SK-N-SH (cell line): ENCODE measurements at regions not wholly inside any gene's neighbourhood (a gene's known extent, or its start where the extent isn't known, plus 50 kb on each side); places are given as distances from the start of the nearest gene placed in this dataset.

Experiments used
- CTCF ChIA-PET: fragments of 300-600, 350-600 bp; formaldehyde crosslinking; extraction: SDS; loops from one replicate; lab custom pipeline; 2021; lab: Yijun Ruan, JAX
- POLR2A ChIA-PET: fragments of 350-600 bp; sonication (Branson Sonifier 250); formaldehyde crosslinking; extraction: SDS; loops from one replicate; lab custom pipeline; 2020; ENCODE audit warnings: antibody characterized with exemption, inconsistent platforms; lab: Yijun Ruan, JAX
- DNase-seq: peaks from one replicate; pipeline ENCODE4 v3.0.0; 2012
- H2AFZ ChIP-seq: fragments of 200-600 bp; sonication (generic); 2 replicates; pipeline ENCODE4 v1.8.1; 2016; ENCODE audit warnings: antibody characterized with exemption, mild to moderate bottlenecking, low read depth
- H3F3A ChIP-seq: fragments of 200-600 bp; sonication (generic); replicated peaks from 2 replicates; pipeline ENCODE3; 2016; ENCODE audit warnings: antibody characterized with exemption, mild to moderate bottlenecking; ENCODE audit not compliant: insufficient read depth
- H3K27ac ChIP-seq, 2 experiments: fragments of 200-500 bp in 1 of 2; fragments of 200-600 bp in 1 of 2; sonication (Bioruptor generic) in 1 of 2; sonication (generic), shearing (Covaris generic) in 1 of 2; 2 replicates each; pipeline versions ENCODE4 v1.5.1 to v1.6.1; 2014 to 2016; ENCODE audit warnings: low read depth in 2 of 2, inconsistent platforms in 1 of 2, low read length in 1 of 2, mild to moderate bottlenecking in 1 of 2, mixed read lengths in 1 of 2
- H3K27me3 ChIP-seq: fragments of 200-600 bp; sonication (generic), shearing (Covaris generic); 2 replicates; pipeline ENCODE4 v1.6.1; 2016; ENCODE audit warnings: mixed run types; ENCODE audit not compliant: insufficient read depth
- H3K36me3 ChIP-seq, 2 experiments: fragments of 200-500 bp in 1 of 2; fragments of 200-600 bp in 1 of 2; sonication (Bioruptor generic) in 1 of 2; sonication (generic) in 1 of 2; replicated peaks in 1 of 2; 2 replicates each; pipeline versions ENCODE3 to v1.5.1; 2014 to 2016; ENCODE audit warnings: low read length in 1 of 2, mild to moderate bottlenecking in 1 of 2; ENCODE audit not compliant: insufficient read depth in 2 of 2, control insufficient read depth in 1 of 2
- H3K4me1 ChIP-seq, 2 experiments: fragments of 200-500 bp in 1 of 2; fragments of 200-600 bp in 1 of 2; sonication (Bioruptor generic) in 1 of 2; sonication (generic), shearing (Covaris generic) in 1 of 2; 2 replicates each; pipeline versions ENCODE4 v1.5.1 to v1.6.1; 2014 to 2016; ENCODE audit warnings: low read depth in 1 of 2, low read length in 1 of 2, mixed run types in 1 of 2; ENCODE audit not compliant: insufficient read depth in 2 of 2, control insufficient read depth in 1 of 2
- H3K4me2 ChIP-seq: fragments of 200-600 bp; sonication (generic), shearing (Covaris generic); 2 replicates; pipeline ENCODE4 v1.6.1; 2017; ENCODE audit warnings: mixed run types
- H3K4me3 ChIP-seq, 2 experiments: fragments of 200-500 bp in 1 of 2; fragments of 200-600 bp in 1 of 2; sonication (Bioruptor generic) in 1 of 2; sonication (generic), shearing (Covaris generic) in 1 of 2; 2 replicates each; pipeline versions ENCODE4 v1.5.1 to v1.8.1; 2014 to 2016; ENCODE audit warnings: low read depth in 2 of 2, inconsistent platforms in 1 of 2, low read length in 1 of 2, mild to moderate bottlenecking in 1 of 2, mixed read lengths in 1 of 2, moderate library complexity in 1 of 2
- H3K79me2 ChIP-seq: fragments of 200-600 bp; sonication (generic); 2 replicates; pipeline ENCODE4 v1.8.1; 2017; ENCODE audit warnings: mild to moderate bottlenecking; ENCODE audit not compliant: insufficient read depth
- H3K9ac ChIP-seq: fragments of 200-600 bp; sonication (generic); 2 replicates; pipeline ENCODE4 v1.6.1; 2017; ENCODE audit warnings: mixed run types
- H3K9me2 ChIP-seq: fragments of 200-600 bp; sonication (generic); 2 replicates; pipeline ENCODE4 v1.6.1; 2017; ENCODE audit warnings: mixed run types
- H3K9me3 ChIP-seq: fragments of 200-600 bp; sonication (generic); 2 replicates; pipeline ENCODE4 v1.6.1; 2017; ENCODE audit warnings: mixed run types, mild to moderate bottlenecking, moderate library complexity
- H4K20me1 ChIP-seq: fragments of 200-600 bp; sonication (generic); 2 replicates; pipeline ENCODE4 v1.6.1; 2017; ENCODE audit warnings: mild to moderate bottlenecking, mixed run types; ENCODE audit not compliant: insufficient read depth
- CHD2 ChIP-seq: fragments of 150-350 bp; IDR thresholded peaks from 2 replicates; pipeline ENCODE4 v1.6.1; 2018; ENCODE audit warnings: low read length; ENCODE audit not compliant: partially characterized antibody
- CTCF ChIP-seq: fragments of 200-600 bp; sonication (generic); IDR thresholded peaks from 2 replicates; pipeline ENCODE4 v1.6.1; 2017; ENCODE audit warnings: antibody characterized with exemption, mild to moderate bottlenecking, moderate library complexity
- EP300 ChIP-seq, 2 experiments: IDR thresholded peaks; 2 replicates each; pipeline versions ENCODE4 v1.4.0 to v1.6.1; 2012; ENCODE audit warnings: borderline replicate concordance in 1 of 2, low read depth in 1 of 2, low read length in 1 of 2
- FOXJ3 ChIP-seq: sonication (generic); formaldehyde crosslinking; IDR thresholded peaks from 2 replicates; pipeline ENCODE4 v1.5.1; 2020; ENCODE audit warnings: mild to moderate bottlenecking, missing genetic modification reagents
- FOXM1 ChIP-seq: IDR thresholded peaks from 2 replicates; pipeline ENCODE4 v1.4.0; 2012; ENCODE audit warnings: low read depth, mild to moderate bottlenecking
- GABPA ChIP-seq: IDR thresholded peaks from 2 replicates; pipeline ENCODE4 v1.4.0; 2012; ENCODE audit warnings: low read depth, mild to moderate bottlenecking
- MAX ChIP-seq: IDR thresholded peaks from 2 replicates; pipeline ENCODE4 v1.4.0; 2012; ENCODE audit warnings: low read depth
- MXI1 ChIP-seq: IDR thresholded peaks from 2 replicates; pipeline ENCODE4 v1.6.1; 2012; ENCODE audit warnings: mild to moderate bottlenecking, low read depth, low read length, improper control_type of control experiment
- NFIC ChIP-seq: IDR thresholded peaks from 2 replicates; pipeline ENCODE4 v1.4.0; 2012; ENCODE audit warnings: borderline replicate concordance
- NRF1 ChIP-seq: IDR thresholded peaks from 2 replicates; pipeline ENCODE4 v1.6.1; 2012; ENCODE audit warnings: low read depth, mild to moderate bottlenecking, low read length
- POLR2AphosphoS5 ChIP-seq: IDR thresholded peaks from 2 replicates; pipeline ENCODE4 v1.6.1; 2012; ENCODE audit warnings: low read depth, low read length
- REST ChIP-seq: IDR thresholded peaks from 2 replicates; pipeline ENCODE4 v1.6.1; 2012; ENCODE audit warnings: mild to moderate bottlenecking, low read depth, low read length, moderate library complexity
- RFX5 ChIP-seq: IDR thresholded peaks from 2 replicates; pipeline ENCODE4 v1.6.1; 2012; ENCODE audit warnings: mild to moderate bottlenecking, improper control_type of control experiment, low read length
- TAF1 ChIP-seq: IDR thresholded peaks from 2 replicates; pipeline ENCODE4 v1.6.1; 2012; ENCODE audit warnings: low read depth, mild to moderate bottlenecking, low read length, moderate library complexity, borderline replicate concordance
- WGBS: methylation state at CpG from one replicate; pipeline ENCODE4 v1.1.6; 2017; ENCODE audit warnings: low lambda C conversion rate; 5-methylcytosine and 5-hydroxymethylcytosine counted together
- TF ChIP-seq, protein P1 (sequence below): IDR thresholded peaks from 2 replicates; pipeline ENCODE4 v1.4.0; 2012; ENCODE audit warnings: low read depth, borderline replicate concordance
- TF ChIP-seq, protein P2 (sequence below): IDR thresholded peaks from 2 replicates; pipeline ENCODE4; 2012
- TF ChIP-seq, protein P3 (sequence below): fragments of 150-350 bp; IDR thresholded peaks from 2 replicates; pipeline ENCODE4 v1.6.1; 2017; ENCODE audit warnings: antibody characterized with exemption, low read length, low read depth, borderline replicate concordance

DNA sequence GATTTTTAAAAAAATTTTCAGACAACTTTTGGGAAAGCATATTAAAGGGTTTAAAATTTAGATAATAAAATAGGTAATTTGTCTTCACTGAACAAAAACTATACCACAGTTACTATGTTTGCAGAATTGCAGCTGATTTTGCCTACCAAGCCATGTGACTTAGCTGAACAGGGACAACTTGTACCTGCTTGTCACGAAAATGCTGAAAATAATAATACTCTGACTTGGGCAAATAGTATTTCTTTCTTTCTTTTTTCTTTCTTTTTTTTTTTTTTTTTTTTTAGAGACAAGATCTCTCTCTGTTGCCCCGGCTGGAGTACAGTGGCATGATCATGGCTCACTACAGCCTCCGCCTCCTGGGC, 225.2 kb upstream of the PPP1R2C start:
- no peak overlapping the region for H3K4me3 ChIP-seq
- no peaks in the 10 kb centered on the region for H3K27me3 ChIP-seq
- no peak overlapping the region for H3K9ac ChIP-seq
- H3K4me2 ChIP-seq = no peak overlapping the region
- ChIA-PET POLR2A (no interaction called here), CTCF (no interaction called here)
- no peaks in the 10 kb centered on the region for H4K20me1 ChIP-seq
- WGBS = 25% methylated on average over 3 of the region's 3 CpGs
- H3K27ac ChIP-seq = no peak overlapping the region
- H3K79me2 ChIP-seq = no peaks in the 10 kb centered on the region
- TF ChIP-seq CHD2 (no peak), CTCF (no peak), POLR2AphosphoS5 (no peak), NRF1 (no peak), REST (no peak), RFX5 (no peak), EP300 (IDR thresholded peaks at IDR 0.05; ENCODE audit: borderline replicate concordance in 1 of 2, low read depth in 1 of 2, low read length in 1 of 2) (no peak), MXI1 (no peak), GABPA (no peak), TAF1 (no peak), FOXJ3 (CRISPR knock-in tag) (no peak), MAX (no peak), FOXM1 (no peak), NFIC (no peak)
- TF ChIP-seq, protein P1, sequence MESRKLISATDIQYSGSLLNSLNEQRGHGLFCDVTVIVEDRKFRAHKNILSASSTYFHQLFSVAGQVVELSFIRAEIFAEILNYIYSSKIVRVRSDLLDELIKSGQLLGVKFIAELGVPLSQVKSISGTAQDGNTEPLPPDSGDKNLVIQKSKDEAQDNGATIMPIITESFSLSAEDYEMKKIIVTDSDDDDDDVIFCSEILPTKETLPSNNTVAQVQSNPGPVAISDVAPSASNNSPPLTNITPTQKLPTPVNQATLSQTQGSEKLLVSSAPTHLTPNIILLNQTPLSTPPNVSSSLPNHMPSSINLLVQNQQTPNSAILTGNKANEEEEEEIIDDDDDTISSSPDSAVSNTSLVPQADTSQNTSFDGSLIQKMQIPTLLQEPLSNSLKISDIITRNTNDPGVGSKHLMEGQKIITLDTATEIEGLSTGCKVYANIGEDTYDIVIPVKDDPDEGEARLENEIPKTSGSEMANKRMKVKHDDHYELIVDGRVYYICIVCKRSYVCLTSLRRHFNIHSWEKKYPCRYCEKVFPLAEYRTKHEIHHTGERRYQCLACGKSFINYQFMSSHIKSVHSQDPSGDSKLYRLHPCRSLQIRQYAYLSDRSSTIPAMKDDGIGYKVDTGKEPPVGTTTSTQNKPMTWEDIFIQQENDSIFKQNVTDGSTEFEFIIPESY = no peak
- TF ChIP-seq, protein P2, sequence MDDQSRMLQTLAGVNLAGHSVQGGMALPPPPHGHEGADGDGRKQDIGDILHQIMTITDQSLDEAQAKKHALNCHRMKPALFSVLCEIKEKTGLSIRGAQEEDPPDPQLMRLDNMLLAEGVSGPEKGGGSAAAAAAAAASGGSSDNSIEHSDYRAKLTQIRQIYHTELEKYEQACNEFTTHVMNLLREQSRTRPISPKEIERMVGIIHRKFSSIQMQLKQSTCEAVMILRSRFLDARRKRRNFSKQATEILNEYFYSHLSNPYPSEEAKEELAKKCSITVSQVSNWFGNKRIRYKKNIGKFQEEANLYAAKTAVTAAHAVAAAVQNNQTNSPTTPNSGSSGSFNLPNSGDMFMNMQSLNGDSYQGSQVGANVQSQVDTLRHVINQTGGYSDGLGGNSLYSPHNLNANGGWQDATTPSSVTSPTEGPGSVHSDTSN = no peak
- TF ChIP-seq, protein P3, sequence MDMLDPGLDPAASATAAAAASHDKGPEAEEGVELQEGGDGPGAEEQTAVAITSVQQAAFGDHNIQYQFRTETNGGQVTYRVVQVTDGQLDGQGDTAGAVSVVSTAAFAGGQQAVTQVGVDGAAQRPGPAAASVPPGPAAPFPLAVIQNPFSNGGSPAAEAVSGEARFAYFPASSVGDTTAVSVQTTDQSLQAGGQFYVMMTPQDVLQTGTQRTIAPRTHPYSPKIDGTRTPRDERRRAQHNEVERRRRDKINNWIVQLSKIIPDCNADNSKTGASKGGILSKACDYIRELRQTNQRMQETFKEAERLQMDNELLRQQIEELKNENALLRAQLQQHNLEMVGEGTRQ = no peak
- no peak for DNase-seq
- no peaks in the 10 kb centered on the region for H3F3A ChIP-seq
- no peaks in the 10 kb centered on the region for H3K36me3 ChIP-seq
- H2AFZ ChIP-seq = no peak overlapping the region
- no peaks in the 10 kb centered on the region for H3K4me1 ChIP-seq
- H3K9me3 ChIP-seq = no peaks in the 10 kb centered on the region
- H3K9me2 ChIP-seq = no peaks in the 10 kb centered on the region
